Stimulated activated memory B cell treated with anti-CD40 and anti-IgM and Interleukin-4, amounts not matched to agents 10 μg/mL and 1 μg/mL and 100 μg/mL, for 72 hours (primary cell): ENCODE measurements at regions not wholly inside any gene's neighbourhood (a gene's known extent, or its start where the extent isn't known, plus 50 kb on each side); places are given as distances from the start of the nearest gene placed in this dataset.
A peak's percentile ranks its signal among the peaks of the same experiment; 100 is the strongest.

ENCODE experiments used
- ATAC-seq: fragments of 150-1000 bp; cut with Tn5 transposase; 2 replicates; pipeline ENCODE4 v1.10.0; 2021
- H3K27ac Mint-ChIP-seq: one replicate; pipeline ENCODE4 v1.8.0; 2022; ENCODE audit warnings: mild to moderate bottlenecking, mixed read lengths
- H3K27me3 Mint-ChIP-seq: one replicate; pipeline ENCODE4 v1.8.0; 2022; ENCODE audit warnings: mixed read lengths
- H3K36me3 Mint-ChIP-seq: one replicate; pipeline ENCODE4 v1.8.0; 2022; ENCODE audit warnings: mixed read lengths
- H3K4me1 Mint-ChIP-seq: one replicate; pipeline ENCODE4 v1.8.0; 2022; ENCODE audit warnings: mixed read lengths
- H3K4me3 Mint-ChIP-seq: one replicate; pipeline ENCODE4 v1.8.0; 2022; ENCODE audit warnings: mild to moderate bottlenecking, moderate library complexity, mixed read lengths
- H3K9me3 Mint-ChIP-seq: one replicate; pipeline ENCODE4 v1.8.0; 2022; ENCODE audit warnings: mixed read lengths

DNA sequence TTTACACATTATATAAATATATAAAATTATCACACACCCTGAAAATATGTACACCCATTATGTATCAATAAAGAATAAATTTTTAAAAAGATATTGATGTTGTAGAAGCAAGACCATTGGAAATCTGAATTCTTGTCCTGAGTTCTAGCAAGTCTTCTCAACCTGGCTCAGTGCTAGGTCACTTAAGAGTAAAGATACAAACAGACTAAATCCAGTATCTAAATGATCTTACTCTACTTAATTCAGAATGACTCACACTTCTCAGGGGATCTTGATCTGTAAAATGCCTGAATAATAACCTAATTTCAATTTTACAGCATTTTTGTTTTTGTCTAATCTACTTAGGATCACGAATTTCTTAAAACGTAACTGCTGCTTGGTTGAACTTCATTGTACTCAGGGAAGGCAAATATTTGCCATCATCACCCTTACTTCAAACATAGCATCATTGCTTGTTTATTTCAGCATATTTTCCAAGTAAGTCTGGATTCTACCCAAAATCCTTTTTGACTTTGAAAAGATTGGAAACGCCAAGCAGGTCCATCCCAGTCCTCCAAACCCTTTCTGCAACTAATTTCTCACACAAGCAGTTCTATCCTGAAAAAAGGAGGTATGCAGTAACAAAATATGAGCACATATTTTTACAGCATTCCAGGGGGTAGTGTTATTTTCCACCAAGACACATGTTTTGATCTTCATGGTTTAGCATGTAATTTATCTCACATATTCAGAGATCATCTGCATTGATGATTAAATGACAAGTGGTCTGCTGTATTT lies 582.6 kb downstream of the PSAT1 start:
- H3K4me3 Mint-ChIP-seq = no peak overlapping the region
- H3K4me1 Mint-ChIP-seq = no peaks in the 10 kb centered on the region
- no peaks in the 10 kb centered on the region for H3K36me3 Mint-ChIP-seq
- no peak overlapping the region for H3K27ac Mint-ChIP-seq
- H3K27me3 Mint-ChIP-seq = no peaks in the 10 kb centered on the region
- ATAC-seq = no peak
- H3K9me3 Mint-ChIP-seq = no peaks in the 10 kb centered on the region

- no peak for ATAC-seq
- no peaks in the 10 kb centered on the region for H3K36me3 Mint-ChIP-seq
- no peaks in the 10 kb centered on the region for H3K27me3 Mint-ChIP-seq
- H3K4me1 Mint-ChIP-seq = no peaks in the 10 kb centered on the region
- H3K4me3 Mint-ChIP-seq = no peak overlapping the region
- H3K9me3 Mint-ChIP-seq = no peaks in the 10 kb centered on the region
- no peak overlapping the region for H3K27ac Mint-ChIP-seq
Measured at GRCh38 chr9:78881295-78881694, 584.4 kb downstream of the PSAT1 start.

DNA sequence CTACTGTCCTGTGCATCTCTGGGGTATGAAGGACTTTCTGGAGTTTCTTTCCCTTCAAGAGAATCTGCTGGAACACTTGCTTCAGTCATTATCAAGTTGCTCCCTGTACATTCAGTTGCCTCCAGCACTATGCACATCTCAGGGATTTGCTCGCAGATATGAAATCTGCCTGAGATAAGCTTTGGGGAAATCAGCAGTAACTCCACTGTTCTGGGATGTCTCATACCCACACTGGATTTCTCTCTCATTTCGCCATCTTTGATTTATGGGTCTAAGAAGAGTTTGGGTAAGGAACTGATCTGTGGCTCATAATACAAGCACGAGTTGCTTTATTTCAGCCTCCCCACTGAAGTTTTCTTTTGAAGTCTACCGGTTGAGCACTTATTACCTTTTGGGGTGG lies 585.6 kb downstream of the PSAT1 start:
- ATAC-seq = no peak
- Mint-ChIP-seq H3K36me3 (no peaks in the 10 kb centered on the region), H3K4me3 (no peak overlapping the region), H3K27ac (no peak overlapping the region), H3K9me3 (no peaks in the 10 kb centered on the region), H3K4me1 (no peaks in the 10 kb centered on the region), H3K27me3 (no peaks in the 10 kb centered on the region)

DNA sequence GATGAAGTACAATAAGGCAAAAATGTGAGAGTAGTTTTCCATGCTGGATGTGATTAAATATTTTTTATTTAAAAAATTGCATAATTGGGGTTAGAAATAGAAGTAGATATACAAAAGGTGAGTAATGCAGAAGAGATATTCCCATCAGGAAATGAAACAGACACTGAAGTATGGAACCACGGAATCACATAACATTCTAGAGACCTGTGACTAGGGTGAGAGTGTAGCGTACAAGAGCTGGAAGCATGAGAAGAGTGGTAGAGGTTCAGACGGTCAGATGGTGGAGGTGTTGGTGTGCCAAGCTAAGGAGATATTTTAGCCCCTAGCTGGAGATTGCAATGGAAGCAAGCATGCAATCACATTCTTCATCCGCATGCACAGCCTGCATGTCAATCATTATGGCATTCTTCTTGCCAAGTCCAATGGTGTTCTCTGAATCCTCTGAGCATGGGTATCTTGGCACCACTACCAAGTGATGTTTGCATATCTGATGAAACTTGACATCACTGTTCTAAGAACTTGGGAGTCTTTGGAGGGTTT lies 587.8 kb downstream of the PSAT1 start:
- H3K4me1 Mint-ChIP-seq = no peaks in the 10 kb centered on the region
- H3K27ac Mint-ChIP-seq = no peak overlapping the region
- no peak overlapping the region for H3K4me3 Mint-ChIP-seq
- H3K36me3 Mint-ChIP-seq = no peaks in the 10 kb centered on the region
- ATAC-seq = no peak
- H3K9me3 Mint-ChIP-seq = peaks cover under 1% of the 10 kb centered on the region
- no peaks in the 10 kb centered on the region for H3K27me3 Mint-ChIP-seq

DNA sequence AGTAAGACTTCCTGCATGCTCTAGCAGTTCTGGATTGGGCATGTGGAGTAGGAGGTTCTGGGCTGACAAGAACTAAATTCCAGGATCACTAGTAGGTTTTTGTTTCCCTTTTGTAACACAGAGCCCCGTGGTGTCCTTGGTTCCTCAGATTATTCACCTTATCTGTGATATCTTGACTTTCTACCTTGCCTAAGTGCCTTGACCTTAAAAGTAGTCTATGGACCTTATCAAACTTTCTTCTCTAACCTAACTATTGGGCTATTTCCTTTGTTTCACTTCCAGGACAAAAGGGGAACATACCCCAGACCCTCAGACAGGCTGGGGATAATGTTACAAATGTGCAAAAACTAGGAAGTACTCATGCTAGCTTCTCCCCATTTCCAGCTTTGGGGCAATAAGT lies 595.3 kb downstream of the PSAT1 start:
- peak; percentile 66 for ATAC-seq
- Mint-ChIP-seq H3K9me3 (peaks cover 5% of the 10 kb centered on the region), H3K4me3 (no peak overlapping the region), H3K27me3 (no peaks in the 10 kb centered on the region), H3K36me3 (no peaks in the 10 kb centered on the region), H3K27ac (peak overlapping the region; percentile 40), H3K4me1 (peaks cover 14% of the 10 kb centered on the region)

DNA sequence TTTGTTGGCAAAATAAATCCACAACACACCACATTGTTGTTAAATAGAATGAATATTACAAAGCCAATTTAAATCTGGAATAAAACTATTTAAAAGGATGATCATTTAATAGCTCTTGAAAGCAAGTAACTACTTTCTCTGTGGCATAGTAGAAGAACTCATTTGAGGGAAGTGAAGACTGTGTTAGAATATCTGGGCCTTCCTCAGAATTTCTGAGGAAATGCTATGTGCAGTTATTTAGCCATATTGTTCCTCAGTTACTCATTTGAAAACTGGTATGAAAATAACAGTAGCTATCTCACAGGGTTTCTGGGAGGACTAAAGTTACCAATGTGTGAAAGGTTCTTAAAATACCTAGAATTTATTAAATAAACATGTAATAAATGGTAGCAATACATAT lies 595.8 kb downstream of the PSAT1 start:
- ATAC-seq = peak; percentile 74
- H3K9me3 Mint-ChIP-seq = peaks cover 5% of the 10 kb centered on the region
- peak overlapping the region; percentile 40 for H3K27ac Mint-ChIP-seq
- H3K36me3 Mint-ChIP-seq = no peaks in the 10 kb centered on the region
- no peak overlapping the region for H3K4me3 Mint-ChIP-seq
- H3K27me3 Mint-ChIP-seq = no peaks in the 10 kb centered on the region
- H3K4me1 Mint-ChIP-seq = peaks cover 14% of the 10 kb centered on the region

DNA sequence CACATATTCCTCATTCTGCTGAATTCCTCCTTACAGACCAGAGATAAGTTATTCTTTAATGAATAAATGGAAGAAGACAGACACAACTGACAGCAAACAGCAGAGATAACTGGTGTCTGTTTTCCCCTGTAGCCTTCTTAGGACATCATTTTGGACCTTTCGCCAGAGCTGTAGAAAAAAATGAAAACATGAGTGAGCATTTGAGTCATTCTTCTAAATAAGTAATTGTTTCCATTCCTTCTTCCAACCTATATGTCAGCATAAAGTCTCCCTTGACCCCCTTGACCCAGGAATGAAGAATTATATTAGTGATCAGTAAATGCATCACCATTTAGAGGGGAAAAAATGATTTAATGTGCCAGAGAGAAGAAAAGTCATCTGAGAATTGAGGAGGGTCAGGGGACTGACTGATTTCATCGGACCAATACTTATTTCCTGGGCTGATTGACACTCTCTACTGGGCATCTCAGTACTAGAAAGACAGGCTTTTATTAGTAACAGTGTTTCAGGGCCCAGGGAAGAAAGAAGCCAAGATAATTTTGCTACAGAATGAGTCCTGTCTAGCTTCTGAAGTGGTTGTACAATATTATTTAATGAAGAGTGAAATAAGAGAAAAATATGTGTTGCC lies 597.0 kb downstream of the PSAT1 start:
- H3K9me3 Mint-ChIP-seq = peaks cover 5% of the 10 kb centered on the region
- no peaks in the 10 kb centered on the region for H3K36me3 Mint-ChIP-seq
- H3K4me3 Mint-ChIP-seq = no peak overlapping the region
- no peak for ATAC-seq
- H3K27ac Mint-ChIP-seq = peak overlapping the region; percentile 11
- peaks cover 14% of the 10 kb centered on the region for H3K4me1 Mint-ChIP-seq
- no peaks in the 10 kb centered on the region for H3K27me3 Mint-ChIP-seq

DNA sequence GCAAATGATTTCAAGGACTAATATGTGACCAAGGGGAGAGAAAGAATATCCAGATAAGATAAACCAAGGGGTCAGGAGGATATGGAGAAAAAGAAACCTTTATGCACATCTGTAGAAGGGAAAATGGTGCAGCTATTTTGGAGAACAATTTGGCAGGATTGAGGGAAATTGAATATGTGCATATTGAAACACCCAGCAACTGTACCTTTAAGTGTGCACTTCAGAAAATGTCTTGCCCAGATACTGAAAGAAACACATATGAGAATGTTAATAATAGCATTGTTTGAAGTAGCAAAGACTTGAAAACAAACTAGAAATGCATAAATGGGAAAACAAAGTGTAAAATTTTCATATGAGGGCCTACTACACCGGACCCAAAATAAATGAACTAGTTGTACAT lies 599.6 kb downstream of the PSAT1 start:
- no peak overlapping the region for H3K27ac Mint-ChIP-seq

GRCh38 chr9:78898234-78898633 lies 601.3 kb downstream of the PSAT1 start:
- no peaks in the 10 kb centered on the region for H3K36me3 Mint-ChIP-seq
- no peak for ATAC-seq
- H3K4me3 Mint-ChIP-seq = no peak overlapping the region
- peaks cover 2% of the 10 kb centered on the region for H3K9me3 Mint-ChIP-seq
- peak overlapping the region; percentile 19 for H3K27ac Mint-ChIP-seq
- no peaks in the 10 kb centered on the region for H3K27me3 Mint-ChIP-seq
- peaks cover 14% of the 10 kb centered on the region for H3K4me1 Mint-ChIP-seq

More for the DNA sequence above, 599.6 kb downstream of the PSAT1 start:
- peaks cover 3% of the 10 kb centered on the region for H3K9me3 Mint-ChIP-seq
- no peak overlapping the region for H3K4me3 Mint-ChIP-seq
- no peaks in the 10 kb centered on the region for H3K36me3 Mint-ChIP-seq
- peaks cover 14% of the 10 kb centered on the region for H3K4me1 Mint-ChIP-seq
- ATAC-seq = no peak
- no peaks in the 10 kb centered on the region for H3K27me3 Mint-ChIP-seq

- no peak overlapping the region for H3K4me3 Mint-ChIP-seq
- no peaks in the 10 kb centered on the region for H3K36me3 Mint-ChIP-seq
- H3K9me3 Mint-ChIP-seq = peaks cover 2% of the 10 kb centered on the region
- H3K27me3 Mint-ChIP-seq = no peaks in the 10 kb centered on the region
- no peak for ATAC-seq
- H3K4me1 Mint-ChIP-seq = peaks cover 7% of the 10 kb centered on the region
- H3K27ac Mint-ChIP-seq = no peak overlapping the region
Measured at GRCh38 chr9:78899006-78899405, 602.1 kb downstream of the PSAT1 start.

- Mint-ChIP-seq H3K4me3 (no peak overlapping the region), H3K9me3 (peaks cover 2% of the 10 kb centered on the region), H3K27me3 (no peaks in the 10 kb centered on the region), H3K27ac (no peak overlapping the region), H3K4me1 (peaks cover 6% of the 10 kb centered on the region), H3K36me3 (no peaks in the 10 kb centered on the region)
- ATAC-seq = no peak
Measured at GRCh38 chr9:78900500-78900899, 603.6 kb downstream of the PSAT1 start.

GRCh38 chr9:78902051-78902450 lies 605.1 kb downstream of the PSAT1 start:
- Mint-ChIP-seq H3K36me3 (no peaks in the 10 kb centered on the region), H3K4me3 (no peak overlapping the region), H3K27me3 (no peaks in the 10 kb centered on the region)

GRCh38 chr9:78903581-78903980 lies 606.7 kb downstream of the PSAT1 start:
- Mint-ChIP-seq H3K27ac (no peak overlapping the region), H3K36me3 (no peaks in the 10 kb centered on the region), H3K4me3 (no peak overlapping the region), H3K9me3 (peaks cover 4% of the 10 kb centered on the region), H3K27me3 (no peaks in the 10 kb centered on the region), H3K4me1 (no peaks in the 10 kb centered on the region)
- no peak for ATAC-seq

More at GRCh38 chr9:78902051-78902450, 605.1 kb downstream of the PSAT1 start:
- no peak overlapping the region for H3K27ac Mint-ChIP-seq
- no peaks in the 10 kb centered on the region for H3K4me1 Mint-ChIP-seq
- peaks cover 2% of the 10 kb centered on the region for H3K9me3 Mint-ChIP-seq
- no peak for ATAC-seq

DNA sequence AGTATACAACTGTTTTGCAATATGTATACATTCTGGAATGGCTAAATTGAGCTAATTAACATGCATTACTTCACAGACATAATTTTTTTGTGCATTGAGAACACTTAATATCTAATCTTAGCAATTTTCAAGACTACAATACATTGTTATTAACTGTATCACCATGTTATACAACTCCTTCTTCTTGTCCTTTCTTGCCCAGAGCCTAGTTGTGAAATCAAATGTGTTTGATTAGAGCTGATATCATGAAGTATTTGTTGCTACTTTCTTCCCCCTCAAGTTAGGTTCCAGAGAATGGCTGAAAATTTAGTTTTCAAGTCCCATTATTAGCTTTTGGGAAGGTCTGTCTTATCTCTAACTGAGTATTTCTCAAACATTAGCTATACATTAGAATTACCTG lies 607.8 kb downstream of the PSAT1 start:
- Mint-ChIP-seq H3K36me3 (no peaks in the 10 kb centered on the region), H3K4me1 (no peaks in the 10 kb centered on the region), H3K9me3 (peaks cover 3% of the 10 kb centered on the region), H3K27ac (no peak overlapping the region), H3K4me3 (no peak overlapping the region), H3K27me3 (no peaks in the 10 kb centered on the region)
- no peak for ATAC-seq

DNA sequence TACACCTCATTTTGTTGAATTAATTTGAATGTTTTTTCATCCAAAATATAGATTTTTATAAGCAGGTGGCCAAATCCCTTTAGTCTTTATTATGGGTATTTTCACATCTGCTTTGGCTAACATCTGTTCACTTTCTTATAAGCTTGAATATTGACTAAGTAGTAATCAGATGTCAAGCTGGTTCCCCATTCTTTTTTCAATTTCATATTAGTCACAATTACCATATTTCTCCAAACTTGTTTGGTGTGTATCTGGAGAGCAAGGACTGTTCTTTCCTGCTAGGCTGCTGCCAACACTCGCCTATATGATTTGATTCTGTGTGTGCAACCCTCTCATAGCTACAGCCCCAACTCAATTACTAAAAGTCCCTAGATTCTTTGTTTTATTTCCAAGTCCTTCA lies 608.5 kb downstream of the PSAT1 start:
- no peak overlapping the region for H3K27ac Mint-ChIP-seq
- H3K36me3 Mint-ChIP-seq = no peaks in the 10 kb centered on the region
- no peak for ATAC-seq
- H3K9me3 Mint-ChIP-seq = peaks cover 3% of the 10 kb centered on the region
- no peaks in the 10 kb centered on the region for H3K4me1 Mint-ChIP-seq
- no peak overlapping the region for H3K4me3 Mint-ChIP-seq
- no peaks in the 10 kb centered on the region for H3K27me3 Mint-ChIP-seq
